GM12875 (cell line): ENCODE measurements at regions not wholly inside any gene's neighbourhood (a gene's known extent, or its start where the extent isn't known, plus 50 kb on each side); places are given as distances from the start of the nearest gene placed in this dataset.

Experiments
- H3K4me3 ChIP-seq: one replicate; pipeline ENCODE4 v1.5.1; 2011; ENCODE audit warnings: low read depth, low read length, control low read depth
- TF ChIP-seq, protein P1 (sequence below): IDR thresholded peaks from 2 replicates; pipeline ENCODE4 v1.5.1; 2011; ENCODE audit warnings: low read depth, mild to moderate bottlenecking, control low read depth, inconsistent platforms, low read length, moderate library complexity, borderline replicate concordance; ENCODE audit not compliant: insufficient read depth

DNA sequence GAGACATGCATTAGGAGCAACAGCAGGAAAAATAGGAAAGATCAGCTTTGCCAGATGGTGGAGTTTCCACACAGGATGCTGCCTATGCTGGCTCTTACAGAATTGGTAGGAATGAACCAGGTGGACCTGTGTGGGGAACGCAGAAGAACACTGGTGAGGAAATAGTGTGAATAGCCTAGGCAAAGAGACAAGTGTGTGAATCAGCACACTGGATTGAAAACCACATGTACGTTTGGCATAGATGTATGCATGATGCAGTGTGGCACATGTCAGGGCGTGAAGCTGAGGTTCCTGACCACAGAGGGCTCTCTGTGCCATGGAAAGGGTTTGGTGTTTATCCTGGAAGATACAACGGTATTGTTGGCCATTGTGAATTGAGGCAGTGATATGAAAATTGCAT lies 156.5 kb upstream of the SLC10A2 start:
- H3K4me3 ChIP-seq, result no peak overlapping the region
- TF ChIP-seq, protein P1, sequence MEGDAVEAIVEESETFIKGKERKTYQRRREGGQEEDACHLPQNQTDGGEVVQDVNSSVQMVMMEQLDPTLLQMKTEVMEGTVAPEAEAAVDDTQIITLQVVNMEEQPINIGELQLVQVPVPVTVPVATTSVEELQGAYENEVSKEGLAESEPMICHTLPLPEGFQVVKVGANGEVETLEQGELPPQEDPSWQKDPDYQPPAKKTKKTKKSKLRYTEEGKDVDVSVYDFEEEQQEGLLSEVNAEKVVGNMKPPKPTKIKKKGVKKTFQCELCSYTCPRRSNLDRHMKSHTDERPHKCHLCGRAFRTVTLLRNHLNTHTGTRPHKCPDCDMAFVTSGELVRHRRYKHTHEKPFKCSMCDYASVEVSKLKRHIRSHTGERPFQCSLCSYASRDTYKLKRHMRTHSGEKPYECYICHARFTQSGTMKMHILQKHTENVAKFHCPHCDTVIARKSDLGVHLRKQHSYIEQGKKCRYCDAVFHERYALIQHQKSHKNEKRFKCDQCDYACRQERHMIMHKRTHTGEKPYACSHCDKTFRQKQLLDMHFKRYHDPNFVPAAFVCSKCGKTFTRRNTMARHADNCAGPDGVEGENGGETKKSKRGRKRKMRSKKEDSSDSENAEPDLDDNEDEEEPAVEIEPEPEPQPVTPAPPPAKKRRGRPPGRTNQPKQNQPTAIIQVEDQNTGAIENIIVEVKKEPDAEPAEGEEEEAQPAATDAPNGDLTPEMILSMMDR, result no peak

DNA sequence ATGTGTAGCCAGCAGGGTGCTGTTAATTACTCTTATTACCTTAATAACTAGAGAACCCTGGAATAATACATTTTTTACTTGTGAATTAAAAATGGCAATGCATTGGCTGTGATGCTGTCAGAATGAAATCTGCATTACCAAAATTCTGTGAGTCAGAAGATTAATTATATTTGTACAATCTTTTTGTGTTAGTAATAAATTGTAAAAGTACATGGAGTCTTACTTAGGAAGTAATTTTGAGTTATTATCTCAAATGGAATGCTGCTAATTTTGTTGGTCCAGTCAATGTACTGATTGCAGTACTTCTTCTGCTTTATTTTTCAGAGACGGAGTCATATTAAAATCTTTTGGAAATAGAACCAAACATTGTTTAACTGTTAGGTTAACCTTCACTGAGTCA lies 152.0 kb upstream of the SLC10A2 start:
- TF ChIP-seq, protein P1, result no peak
- H3K4me3 ChIP-seq, result no peak overlapping the region

DNA sequence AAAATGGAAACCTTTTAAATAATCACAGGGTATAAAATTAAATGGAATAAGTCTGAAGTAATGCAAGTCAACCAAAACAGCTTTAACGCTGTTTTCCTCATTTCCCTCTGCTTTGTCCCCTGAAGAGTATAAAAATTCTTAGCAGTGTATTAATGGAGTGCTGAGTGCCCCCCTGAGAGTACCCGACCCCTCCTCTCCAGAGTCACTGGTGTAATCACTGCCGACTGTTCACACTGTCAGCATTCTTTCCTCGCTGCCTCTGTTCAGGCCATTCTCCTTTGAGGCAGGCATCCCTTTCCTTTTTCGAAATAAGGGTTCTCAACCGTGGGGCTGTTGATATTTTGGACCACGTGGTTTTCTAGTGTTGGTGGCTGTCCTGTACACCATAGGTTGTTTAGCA lies 146.9 kb upstream of the SLC10A2 start:
- TF ChIP-seq, protein P1, result no peak

DNA sequence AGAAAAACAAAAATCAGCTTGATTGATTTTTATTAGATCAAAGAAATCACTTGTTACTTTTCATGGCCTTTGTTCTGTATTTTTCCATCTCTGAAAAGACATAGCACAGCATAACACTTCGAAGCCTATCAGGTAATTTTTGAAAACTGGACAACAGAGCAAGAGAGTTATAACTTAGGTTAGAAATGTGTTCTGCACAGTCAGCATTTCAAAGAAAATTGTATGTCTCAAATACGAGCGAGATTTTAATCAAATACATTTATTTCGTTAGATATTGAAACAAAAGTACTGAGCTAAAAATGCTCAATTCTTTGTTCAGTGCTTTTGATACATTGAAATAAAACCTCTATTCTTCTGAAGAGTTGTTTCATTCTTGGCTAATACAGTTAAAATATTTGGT lies 144.1 kb upstream of the SLC10A2 start:
- no peak overlapping the region for H3K4me3 ChIP-seq
- TF ChIP-seq, protein P1, result no peak

More for the DNA sequence above, 146.9 kb upstream of the SLC10A2 start:
- no peak overlapping the region for H3K4me3 ChIP-seq

DNA sequence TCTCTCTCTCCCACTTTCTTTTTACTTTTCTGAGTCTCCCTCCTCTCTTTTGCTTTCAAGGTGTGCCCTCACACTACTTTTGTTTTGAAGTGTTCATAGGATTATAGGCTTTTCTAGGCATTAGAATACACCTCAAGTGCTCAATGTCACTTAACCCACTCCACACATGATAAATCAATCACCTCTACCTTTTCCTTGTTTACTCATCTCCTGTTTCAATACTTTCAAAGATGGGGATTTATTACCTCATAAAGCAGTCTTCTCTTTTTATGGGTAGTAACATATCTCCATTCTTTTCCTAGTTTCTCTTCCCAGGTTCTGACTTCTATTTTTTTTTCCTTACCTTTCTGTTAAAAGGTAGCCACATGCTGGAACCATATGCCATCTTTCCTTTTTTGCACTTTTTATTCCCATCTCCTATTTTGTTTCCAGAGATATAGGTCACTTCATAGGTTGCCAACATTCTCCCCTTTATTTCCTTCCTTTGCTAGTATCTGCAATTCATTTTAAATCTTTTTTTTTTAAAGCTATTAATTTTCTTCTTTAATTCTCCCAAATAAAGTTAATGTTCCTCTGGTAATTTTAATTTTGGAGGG lies 137.6 kb upstream of the SLC10A2 start:
- TF ChIP-seq, protein P1, result no peak
- H3K4me3 ChIP-seq, result no peak overlapping the region

DNA sequence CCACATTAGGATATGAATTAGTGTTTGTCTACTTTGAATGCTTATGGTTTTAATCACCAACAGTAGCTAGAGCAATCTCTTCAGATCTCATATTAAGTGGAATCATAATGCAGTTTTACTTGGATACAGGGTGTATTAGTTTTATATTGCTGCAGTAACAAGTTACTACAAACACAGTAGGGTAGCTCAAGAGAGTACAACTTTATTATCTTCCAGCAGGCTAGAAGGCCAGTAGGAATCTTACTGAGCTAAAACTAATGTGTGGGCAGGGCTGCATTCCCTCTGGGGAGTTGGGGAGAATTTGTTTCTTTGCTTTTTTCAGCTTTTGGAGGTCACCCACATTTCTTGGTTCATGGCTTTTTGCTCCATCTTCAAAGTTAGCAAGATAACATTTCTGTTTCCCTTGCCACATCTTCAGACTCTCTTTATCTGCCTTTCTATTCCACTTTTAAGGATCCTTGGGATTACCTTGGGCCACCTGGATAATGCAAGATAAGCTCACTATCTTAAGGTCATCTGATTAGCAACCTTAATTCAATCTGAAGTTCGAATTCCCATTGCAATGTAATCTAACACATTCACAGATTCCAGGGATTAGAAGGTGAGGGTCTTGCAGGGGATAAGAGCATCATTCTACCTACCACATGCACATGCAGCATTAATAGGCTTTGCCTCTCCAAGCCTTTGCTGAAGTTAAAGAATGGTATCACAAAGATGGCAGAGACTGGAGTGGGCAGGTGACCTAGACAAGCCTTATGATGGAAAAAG lies 134.1 kb upstream of the SLC10A2 start:
- TF ChIP-seq, protein P1, result no peak
- no peak overlapping the region for H3K4me3 ChIP-seq
